GM18907 (cell line): ENCODE measurements at regions not wholly inside any gene's neighbourhood (a gene's known extent, or its start where the extent isn't known, plus 50 kb on each side); places are given as distances from the start of the nearest gene placed in this dataset.
"Not testable (repeated sequence)": the region's sequence is repeated elsewhere in the genome, so short reads cannot be mapped to it uniquely, and the experiment has no call there.

Source experiments
- ATAC-seq: cut with Tn5 transposase; IDR thresholded peaks from one replicate; pipeline ENCODE4 v1.9.1; 2021; ENCODE audit warnings: mild to moderate bottlenecking, moderate library complexity; ENCODE audit not compliant: unreplicated experiment

GRCh38 chr18:34461266-34461665 lies 236.6 kb upstream of the NOL4 start:
- no peak for ATAC-seq

GRCh38 chr18:34467058-34467457 lies 242.3 kb upstream of the NOL4 start:
- ATAC-seq, result peak; percentile 97

- no peak for ATAC-seq
Observed at GRCh38 chr18:34480162-34480700, 229.9 kb upstream of the DTNA start.

DNA sequence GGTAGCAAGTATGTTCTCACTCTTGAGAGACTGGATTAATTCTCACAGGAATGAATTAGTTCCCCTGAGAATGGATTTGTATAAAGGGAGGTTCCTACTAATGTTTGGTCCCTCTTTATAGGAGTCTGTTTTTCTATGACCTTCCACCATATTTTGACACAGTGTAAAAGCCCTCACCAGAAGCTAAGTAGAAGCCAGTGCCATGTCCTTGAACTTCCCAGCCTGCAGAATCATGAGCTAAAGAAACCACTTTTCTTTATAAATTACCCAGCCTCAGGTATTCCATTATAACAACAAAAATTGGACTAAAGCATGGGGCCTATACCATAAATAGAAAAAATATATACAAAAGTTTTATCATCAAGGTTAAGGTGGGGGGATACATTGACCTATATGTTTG lies 227.9 kb upstream of the DTNA start:
- ATAC-seq, result no peak

GRCh38 chr18:34483198-34483597 lies 226.9 kb upstream of the DTNA start:
- no peak for ATAC-seq

DNA sequence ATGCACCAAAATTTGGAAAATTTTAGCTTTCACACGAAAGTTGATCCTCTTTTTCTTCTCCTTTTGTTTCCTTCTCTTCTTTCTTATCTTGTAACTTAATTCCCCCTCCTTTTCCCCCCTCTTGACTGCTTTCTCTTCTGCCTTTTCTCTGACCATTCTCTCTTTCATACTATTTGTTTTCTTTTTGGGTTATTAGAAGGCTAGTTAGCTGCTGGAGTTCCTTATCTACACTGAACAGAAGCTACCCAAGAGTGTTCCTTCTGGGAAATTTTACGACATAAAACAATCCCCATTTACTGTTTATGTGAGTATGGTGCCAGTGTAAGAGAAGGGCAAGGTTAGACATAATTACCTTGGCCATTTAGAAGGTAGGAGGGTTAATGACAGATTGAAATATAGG lies 218.4 kb upstream of the DTNA start:
- no peak for ATAC-seq

GRCh38 chr18:34492652-34493051 lies 217.4 kb upstream of the DTNA start:
- ATAC-seq, result no peak

GRCh38 chr18:34493099-34493544 lies 217.0 kb upstream of the DTNA start:
- peak; percentile 84 for ATAC-seq

GRCh38 chr18:34493566-34494358 lies 216.3 kb upstream of the DTNA start:
- ATAC-seq, result peak; percentile 68

DNA sequence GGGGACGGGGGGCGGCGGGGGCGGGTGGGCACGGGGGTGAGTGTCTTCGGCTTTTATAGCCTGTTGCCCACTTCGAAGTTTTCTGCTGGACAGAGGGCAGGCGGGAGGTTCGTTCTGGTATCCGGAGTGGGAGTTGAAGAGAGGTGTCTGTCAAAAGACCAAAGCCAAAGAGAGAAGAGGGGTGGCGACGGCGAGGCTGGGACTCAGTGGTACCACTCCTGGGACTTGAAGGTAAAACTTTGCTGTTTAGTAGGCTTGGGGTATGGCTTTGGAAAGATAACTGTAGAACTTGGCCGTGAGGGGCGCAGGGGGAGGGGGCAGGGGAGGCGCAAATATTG lies 215.8 kb upstream of the DTNA start:
- no peak for ATAC-seq

- no peak for ATAC-seq
Observed at GRCh38 chr18:34495506-34495905, 214.6 kb upstream of the DTNA start.

- no peak for ATAC-seq
Observed at GRCh38 chr18:34501553-34501952, 208.5 kb upstream of the DTNA start.

GRCh38 chr18:34506198-34506597 lies 203.9 kb upstream of the DTNA start:
- ATAC-seq, result no peak

- no peak for ATAC-seq
Observed at GRCh38 chr18:34509163-34509562, 200.9 kb upstream of the DTNA start.

GRCh38 chr18:34509879-34510586 lies 200.1 kb upstream of the DTNA start:
- no peak for ATAC-seq

- no peak for ATAC-seq
Observed at GRCh38 chr18:34510926-34511325, 199.2 kb upstream of the DTNA start.

DNA sequence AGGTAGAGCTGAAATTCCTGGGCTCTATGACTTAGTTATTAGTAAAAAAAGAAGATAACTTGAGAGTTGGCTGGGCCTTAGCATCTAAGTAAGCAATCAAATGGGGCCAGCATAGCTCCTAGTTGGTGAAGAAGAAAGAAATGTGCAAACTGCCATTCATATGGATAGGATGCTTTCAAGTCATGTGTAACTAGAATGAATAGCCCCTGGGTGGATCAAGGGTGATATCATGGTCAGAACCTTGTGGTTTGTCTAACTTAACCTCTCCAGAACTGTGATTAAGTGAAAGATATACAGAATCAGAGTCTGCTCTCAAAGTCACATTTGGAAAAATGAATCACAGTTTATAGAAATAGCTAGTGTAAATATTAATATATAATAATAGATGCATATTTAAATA lies 198.7 kb upstream of the DTNA start:
- ATAC-seq, result no peak

- no peak for ATAC-seq
Observed at GRCh38 chr18:34511879-34512278, 198.2 kb upstream of the DTNA start.

- ATAC-seq, result no peak
Observed at GRCh38 chr18:34514238-34514637, 195.9 kb upstream of the DTNA start.

- no peak for ATAC-seq
Observed at GRCh38 chr18:34514957-34515356, 195.1 kb upstream of the DTNA start.

DNA sequence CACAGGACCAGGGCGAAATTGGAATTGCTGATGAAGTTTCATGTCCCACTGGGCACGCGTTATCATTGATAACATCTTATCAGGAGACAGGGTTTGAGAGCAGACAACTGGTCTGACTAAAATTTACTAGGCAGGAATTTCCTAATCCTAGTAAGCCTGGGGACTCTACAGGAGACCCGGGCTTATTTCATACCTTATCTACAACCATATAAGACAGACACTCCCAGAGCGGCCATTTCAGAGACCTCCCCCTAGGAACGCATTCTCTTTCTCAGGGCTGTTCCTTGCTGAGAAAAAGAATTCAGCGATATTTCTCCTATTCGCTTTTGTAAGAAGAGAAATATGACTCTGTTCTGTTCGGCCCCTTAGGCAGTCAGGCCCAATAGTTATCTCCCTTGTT lies 193.7 kb upstream of the DTNA start:
- ATAC-seq, result not testable (repeated sequence)

- not testable (repeated sequence) for ATAC-seq
Observed at GRCh38 chr18:34516996-34517395, 193.1 kb upstream of the DTNA start.
